Panc1 (cell line): ENCODE measurements at regions not wholly inside any gene's neighbourhood (a gene's known extent, or its start where the extent isn't known, plus 50 kb on each side); places are given as distances from the start of the nearest gene placed in this dataset.

Experiments used
- ATAC-seq: fragments of 200-7000 bp; cut with Tn5 transposase; 2 replicates; pipeline ENCODE4 v1.9.1; 2020; ENCODE audit warnings: mild to moderate bottlenecking, moderate library complexity
- BruUV-seq: library from RNA; stranded (reverse); fragments of 400-500 nt; replicated peaks from 2 replicates; lab custom pipeline; 2021; lab: Mats Ljungman, UMichigan
- CTCF ChIA-PET: fragments of 300-600 bp; sonication (Branson Sonifier 250); formaldehyde crosslinking; loops from one replicate; lab custom pipeline; 2022; ENCODE audit warnings: antibody characterized with exemption; lab: Charles Lee
- POLR2A ChIA-PET: fragments of 300-600 bp; sonication (Branson Sonifier 250); formaldehyde crosslinking; loops from one replicate; lab custom pipeline; 2022; ENCODE audit warnings: antibody characterized with exemption; lab: Charles Lee
- DNase-seq: peaks from one replicate; pipeline ENCODE4 v3.0.0-alpha.2; 2010; ENCODE audit warnings: low read depth, low spot score
- H3K27ac ChIP-seq: 2 replicates; pipeline ENCODE4 v1.5.1; 2011; ENCODE audit warnings: mild to moderate bottlenecking, low read length, inconsistent platforms
- H3K27me3 ChIP-seq: fragments of 200-500 bp; sonication (Bioruptor generic); 2 replicates; pipeline ENCODE4 v1.6.0; 2014; ENCODE audit warnings: low read length, inconsistent platforms; ENCODE audit not compliant: control insufficient read depth, insufficient read depth
- H3K36me3 ChIP-seq: fragments of 200-500 bp; sonication (Bioruptor generic); 2 replicates; pipeline ENCODE4 v1.5.1; 2014; ENCODE audit warnings: inconsistent platforms, mild to moderate bottlenecking, low read length, moderate library complexity; ENCODE audit not compliant: control insufficient read depth, insufficient read depth
- H3K4me1 ChIP-seq: 2 replicates; pipeline ENCODE4 v1.5.1; 2011; ENCODE audit warnings: inconsistent platforms, mild to moderate bottlenecking, low read length, moderate library complexity; ENCODE audit not compliant: control insufficient read depth, insufficient read depth
- H3K4me3 ChIP-seq, 2 experiments: 2 replicates each; pipeline ENCODE4 v1.5.1; 2011 to 2012; ENCODE audit warnings: low read depth in 2 of 2, low read length in 2 of 2, mild to moderate bottlenecking in 2 of 2, inconsistent platforms in 1 of 2, moderate library complexity in 1 of 2
- H3K9me3 ChIP-seq: fragments of 200-500 bp; sonication (Bioruptor generic); 2 replicates; pipeline ENCODE4 v1.5.1; 2014; ENCODE audit warnings: low read depth, mild to moderate bottlenecking, inconsistent platforms, low read length, moderate library complexity; ENCODE audit not compliant: control insufficient read depth, insufficient read depth
- CTCF ChIP-seq: fragments of 450-650 bp; IDR thresholded peaks from 2 replicates; pipeline ENCODE4 v1.5.1; 2017; ENCODE audit warnings: mild to moderate bottlenecking
- POLR2AphosphoS5 ChIP-seq: IDR thresholded peaks from 2 replicates; pipeline ENCODE4 v1.6.1; 2012; ENCODE audit warnings: mild to moderate bottlenecking, low read depth, low read length, moderate library complexity
- SIN3A ChIP-seq: IDR thresholded peaks from 2 replicates; pipeline ENCODE4 v1.6.1; 2012; ENCODE audit warnings: low read depth, mild to moderate bottlenecking, low read length, moderate library complexity, borderline replicate concordance; ENCODE audit not compliant: insufficient read depth
- TCF7L2 ChIP-seq: IDR thresholded peaks from 2 replicates; pipeline ENCODE4 v1.6.1; 2011; ENCODE audit warnings: mild to moderate bottlenecking, low read depth, low read length, inconsistent platforms
- in situ Hi-C: cut with HindIII; loops from 2 replicates; pipeline ENCODE4 v1.10.0; 2016; ENCODE audit warnings: low sequenced_read_pairs, low pct_unique_long_range_greater_than_20kb
- intact Hi-C: fragments of 100-400 bp; cut with micrococcal nuclease; formaldehyde crosslinking; loops from one replicate; pipeline ENCODE4 v1.10.0; 2022; ENCODE audit not compliant: unreplicated experiment
- TF ChIP-seq, protein P1 (sequence below), 2 experiments: IDR thresholded peaks; 2 replicates each; pipeline ENCODE4 v1.6.1; 2011 to 2012; ENCODE audit warnings: low read depth in 2 of 2, control low read depth in 1 of 2, low read length in 1 of 2, mild to moderate bottlenecking in 1 of 2, moderate library complexity in 1 of 2; ENCODE audit not compliant: insufficient read depth in 1 of 2

DNA sequence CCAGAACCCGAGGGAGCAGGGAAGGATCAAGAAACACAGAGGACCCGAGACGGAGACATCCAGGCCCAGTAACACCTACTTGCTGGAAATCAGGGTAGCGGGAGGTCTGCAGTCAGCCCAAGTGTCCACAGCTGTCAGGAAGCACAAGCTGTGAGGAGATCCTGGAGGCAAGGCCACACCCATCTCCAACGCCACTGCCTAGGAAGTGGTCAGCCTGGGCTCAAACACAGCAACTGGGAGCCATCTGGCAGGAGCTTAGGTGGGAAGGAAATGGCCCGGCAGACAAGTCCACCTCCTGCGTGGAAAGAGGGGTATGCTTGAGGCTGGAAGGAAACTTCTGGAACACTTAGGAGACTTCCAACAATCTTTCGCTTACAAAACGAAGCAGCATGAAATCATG lies 407.1 kb downstream of the VPS13C start:
- intact Hi-C loops (no loop called here), in situ Hi-C loops (no loop called here)
- H3K36me3 ChIP-seq: no peaks in the 10 kb centered on the region
- TF ChIP-seq POLR2AphosphoS5: no peak
- CTCF ChIA-PET: no interaction called here
- no peak for ATAC-seq
- BruUV-seq: no TSS peak
- POLR2A ChIA-PET: no interaction called here
- H3K4me3 ChIP-seq: no peak overlapping the region
- no peak overlapping the region for H3K27ac ChIP-seq
- no peaks in the 10 kb centered on the region for H3K27me3 ChIP-seq
- H3K9me3 ChIP-seq: no peaks in the 10 kb centered on the region
- DNase-seq: no peak
- H3K4me1 ChIP-seq: no peaks in the 10 kb centered on the region

- DNase-seq (no peak), ATAC-seq (no peak)
- intact Hi-C loops (no loop called here), in situ Hi-C loops (no loop called here)
- H3K4me3 ChIP-seq: no peak overlapping the region
- TF ChIP-seq, protein P1, sequence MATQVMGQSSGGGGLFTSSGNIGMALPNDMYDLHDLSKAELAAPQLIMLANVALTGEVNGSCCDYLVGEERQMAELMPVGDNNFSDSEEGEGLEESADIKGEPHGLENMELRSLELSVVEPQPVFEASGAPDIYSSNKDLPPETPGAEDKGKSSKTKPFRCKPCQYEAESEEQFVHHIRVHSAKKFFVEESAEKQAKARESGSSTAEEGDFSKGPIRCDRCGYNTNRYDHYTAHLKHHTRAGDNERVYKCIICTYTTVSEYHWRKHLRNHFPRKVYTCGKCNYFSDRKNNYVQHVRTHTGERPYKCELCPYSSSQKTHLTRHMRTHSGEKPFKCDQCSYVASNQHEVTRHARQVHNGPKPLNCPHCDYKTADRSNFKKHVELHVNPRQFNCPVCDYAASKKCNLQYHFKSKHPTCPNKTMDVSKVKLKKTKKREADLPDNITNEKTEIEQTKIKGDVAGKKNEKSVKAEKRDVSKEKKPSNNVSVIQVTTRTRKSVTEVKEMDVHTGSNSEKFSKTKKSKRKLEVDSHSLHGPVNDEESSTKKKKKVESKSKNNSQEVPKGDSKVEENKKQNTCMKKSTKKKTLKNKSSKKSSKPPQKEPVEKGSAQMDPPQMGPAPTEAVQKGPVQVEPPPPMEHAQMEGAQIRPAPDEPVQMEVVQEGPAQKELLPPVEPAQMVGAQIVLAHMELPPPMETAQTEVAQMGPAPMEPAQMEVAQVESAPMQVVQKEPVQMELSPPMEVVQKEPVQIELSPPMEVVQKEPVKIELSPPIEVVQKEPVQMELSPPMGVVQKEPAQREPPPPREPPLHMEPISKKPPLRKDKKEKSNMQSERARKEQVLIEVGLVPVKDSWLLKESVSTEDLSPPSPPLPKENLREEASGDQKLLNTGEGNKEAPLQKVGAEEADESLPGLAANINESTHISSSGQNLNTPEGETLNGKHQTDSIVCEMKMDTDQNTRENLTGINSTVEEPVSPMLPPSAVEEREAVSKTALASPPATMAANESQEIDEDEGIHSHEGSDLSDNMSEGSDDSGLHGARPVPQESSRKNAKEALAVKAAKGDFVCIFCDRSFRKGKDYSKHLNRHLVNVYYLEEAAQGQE (IDR thresholded peaks at IDR 0.05; ENCODE audit: insufficient read depth in 1 of 2, low read depth in 2 of 2, low read length in 1 of 2): no peak
- TF ChIP-seq POLR2AphosphoS5: no peak
- TF ChIP-seq CTCF: no peak
- TF ChIP-seq SIN3A: no peak
- no peak for TF ChIP-seq TCF7L2
- no peak overlapping the region for H3K27ac ChIP-seq
- ChIA-PET POLR2A (no interaction called here), CTCF (no interaction called here)
- no peaks in the 10 kb centered on the region for H3K36me3 ChIP-seq
- BruUV-seq: no TSS peak
- H3K9me3 ChIP-seq: no peaks in the 10 kb centered on the region
- no peaks in the 10 kb centered on the region for H3K4me1 ChIP-seq
- no peaks in the 10 kb centered on the region for H3K27me3 ChIP-seq
Measured at GRCh38 chr15:61651267-61651666, 409.0 kb downstream of the VPS13C start.

- CTCF ChIA-PET: no interaction called here
- BruUV-seq: no TSS peak
Measured at GRCh38 chr15:61649046-61649445, 411.2 kb downstream of the VPS13C start.

More at GRCh38 chr15:61649046-61649445, 411.2 kb downstream of the VPS13C start:
- Histone ChIP-seq H3K4me1 (no peaks in the 10 kb centered on the region), H3K36me3 (no peaks in the 10 kb centered on the region), H3K27ac (no peak overlapping the region), H3K27me3 (no peaks in the 10 kb centered on the region), H3K4me3 (no peak overlapping the region), H3K9me3 (no peaks in the 10 kb centered on the region)
- intact Hi-C loops: no loop called here
- DNase-seq (no peak), ATAC-seq (no peak)
- no peak for TF ChIP-seq TCF7L2
- TF ChIP-seq SIN3A: no peak
- no peak for TF ChIP-seq POLR2AphosphoS5
- TF ChIP-seq, protein P1 (IDR thresholded peaks at IDR 0.05; ENCODE audit: insufficient read depth in 1 of 2, low read depth in 2 of 2, low read length in 1 of 2): no peak
- TF ChIP-seq CTCF: no peak
- POLR2A ChIA-PET: no interaction called here
- in situ Hi-C loops: no loop called here
